ENCODE measurements at regions not wholly inside any gene's neighbourhood (a gene's known extent, or its start where the extent isn't known, plus 50 kb on each side); places are given as distances from the start of the nearest gene placed in this dataset.

GRCh38 chr20:12957968-12958367, 50.8 kb upstream of the SPTLC3 start:
- ATAC-seq = peak; percentile 22
- DNase-seq = no peak
- intact Hi-C loops (cut with DNase I, micrococcal nuclease) = no loop called here

Measured in left colon (tissue), 2 donors.